ENCODE measurements at regions not wholly inside any gene's neighbourhood (a gene's known extent, or its start where the extent isn't known, plus 50 kb on each side); places are given as distances from the start of the nearest gene placed in this dataset.

- TF ChIP-seq CTCF (conservative IDR thresholded peaks at IDR 0.05; ENCODE audit: low read depth, low read length): no peak
- no peak for TF ChIP-seq RAD21 (IDR thresholded peaks at IDR 0.05; ENCODE audit: low read length)
- TF ChIP-seq POLR2A (IDR thresholded peaks at IDR 0.05; ENCODE audit: low read depth, low read length): no peak
- TF ChIP-seq BHLHE40 (IDR thresholded peaks at IDR 0.05; ENCODE audit: low read depth, low read length): no peak
- TF ChIP-seq MAFK (IDR thresholded peaks at IDR 0.05; ENCODE audit: low read depth, low read length): no peak
- no peak for TF ChIP-seq SMC3 (IDR thresholded peaks at IDR 0.05; ENCODE audit: low read depth, low read length)
- TF ChIP-seq MXI1 (IDR thresholded peaks at IDR 0.05; ENCODE audit: borderline replicate concordance, low read depth, low read length): no peak
Observed at GRCh38 chr10:118173296-118173695, 126.6 kb upstream of the RAB11FIP2 start.

Measured in IMR-90 (cell line).